Epithelial cell of esophagus (primary cell): ENCODE measurements at regions not wholly inside any gene's neighbourhood (a gene's known extent, or its start where the extent isn't known, plus 50 kb on each side); places are given as distances from the start of the nearest gene placed in this dataset.

Experiments
- DNase-seq: peaks from one replicate; pipeline ENCODE4 v3.0.0; 2010; ENCODE audit warnings: low read depth
- H3K4me3 ChIP-seq: 2 replicates; pipeline ENCODE4 v1.5.1; 2011; ENCODE audit warnings: mild to moderate bottlenecking, low read length, control low read depth
- TF ChIP-seq, protein P1 (sequence below): IDR thresholded peaks from 2 replicates; pipeline ENCODE4 v1.5.1; 2011; ENCODE audit warnings: low read depth, mild to moderate bottlenecking, low read length, control low read depth, inconsistent platforms; ENCODE audit not compliant: insufficient read depth; ENCODE audit errors: missing control alignments

DNA sequence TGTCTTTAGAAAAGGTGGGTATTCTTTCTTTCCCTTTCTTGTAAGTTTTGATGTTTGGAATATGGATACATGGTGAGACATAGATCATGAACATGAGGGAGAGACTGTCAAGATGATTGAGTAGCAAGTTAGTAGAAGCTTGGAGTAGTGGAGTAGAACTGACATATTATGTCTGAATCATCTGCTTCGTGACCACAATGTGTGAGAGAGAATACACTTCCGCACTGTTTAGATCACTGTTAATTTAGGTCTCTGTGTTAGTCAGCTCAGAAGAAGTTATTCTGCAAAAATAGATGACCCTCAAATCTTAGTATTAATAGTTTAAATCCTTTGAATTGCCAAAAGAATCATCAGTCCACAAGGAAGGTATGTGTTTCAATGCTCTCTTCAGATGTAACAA, 151.0 kb downstream of the OXSM start:
- H3K4me3 ChIP-seq, result no peak overlapping the region
- no peak for DNase-seq
- TF ChIP-seq, protein P1, sequence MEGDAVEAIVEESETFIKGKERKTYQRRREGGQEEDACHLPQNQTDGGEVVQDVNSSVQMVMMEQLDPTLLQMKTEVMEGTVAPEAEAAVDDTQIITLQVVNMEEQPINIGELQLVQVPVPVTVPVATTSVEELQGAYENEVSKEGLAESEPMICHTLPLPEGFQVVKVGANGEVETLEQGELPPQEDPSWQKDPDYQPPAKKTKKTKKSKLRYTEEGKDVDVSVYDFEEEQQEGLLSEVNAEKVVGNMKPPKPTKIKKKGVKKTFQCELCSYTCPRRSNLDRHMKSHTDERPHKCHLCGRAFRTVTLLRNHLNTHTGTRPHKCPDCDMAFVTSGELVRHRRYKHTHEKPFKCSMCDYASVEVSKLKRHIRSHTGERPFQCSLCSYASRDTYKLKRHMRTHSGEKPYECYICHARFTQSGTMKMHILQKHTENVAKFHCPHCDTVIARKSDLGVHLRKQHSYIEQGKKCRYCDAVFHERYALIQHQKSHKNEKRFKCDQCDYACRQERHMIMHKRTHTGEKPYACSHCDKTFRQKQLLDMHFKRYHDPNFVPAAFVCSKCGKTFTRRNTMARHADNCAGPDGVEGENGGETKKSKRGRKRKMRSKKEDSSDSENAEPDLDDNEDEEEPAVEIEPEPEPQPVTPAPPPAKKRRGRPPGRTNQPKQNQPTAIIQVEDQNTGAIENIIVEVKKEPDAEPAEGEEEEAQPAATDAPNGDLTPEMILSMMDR, result no peak

DNA sequence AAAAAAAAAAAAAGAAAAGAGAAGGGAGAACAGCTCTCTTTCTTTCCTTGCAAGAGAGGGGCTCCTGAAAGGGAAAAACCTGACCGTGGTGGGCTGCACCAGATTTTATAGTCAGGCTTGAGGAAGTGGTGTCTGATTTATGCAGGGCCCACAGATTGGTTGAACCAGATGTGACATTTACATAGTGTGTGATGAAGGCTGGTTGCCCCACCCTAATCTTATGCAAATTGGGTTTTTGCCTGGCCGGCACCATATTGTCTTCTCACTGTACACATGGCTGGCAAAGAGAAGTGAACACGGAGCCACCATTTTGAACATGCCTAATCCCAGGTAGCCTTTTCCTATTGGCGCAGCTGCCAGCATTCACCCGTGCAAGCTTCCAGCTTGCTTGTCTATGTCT, 154.4 kb downstream of the OXSM start:
- H3K4me3 ChIP-seq, result no peak overlapping the region
- DNase-seq, result no peak
- TF ChIP-seq, protein P1, result no peak

DNA sequence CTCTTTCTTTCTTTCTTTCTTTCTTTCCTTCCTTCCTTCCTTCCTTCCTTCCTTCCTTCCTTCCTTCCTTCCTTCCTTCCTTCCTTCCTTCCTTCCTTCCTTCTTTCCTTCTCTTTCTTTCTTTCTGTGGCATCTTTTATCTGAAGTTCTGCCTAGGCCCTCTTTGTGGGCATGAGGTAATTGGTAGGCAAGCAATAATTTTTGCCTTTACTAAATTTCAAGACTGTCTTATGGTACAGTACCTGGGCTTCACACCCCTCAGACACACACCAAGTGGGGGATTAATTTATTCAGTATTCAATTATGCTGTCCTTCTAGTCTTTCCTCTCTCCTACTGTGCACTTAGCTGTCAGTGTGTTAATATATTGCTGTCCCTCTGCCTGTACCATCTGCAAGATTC, 155.5 kb downstream of the OXSM start:
- no peak overlapping the region for H3K4me3 ChIP-seq
- DNase-seq, result no peak
- TF ChIP-seq, protein P1, result no peak

DNA sequence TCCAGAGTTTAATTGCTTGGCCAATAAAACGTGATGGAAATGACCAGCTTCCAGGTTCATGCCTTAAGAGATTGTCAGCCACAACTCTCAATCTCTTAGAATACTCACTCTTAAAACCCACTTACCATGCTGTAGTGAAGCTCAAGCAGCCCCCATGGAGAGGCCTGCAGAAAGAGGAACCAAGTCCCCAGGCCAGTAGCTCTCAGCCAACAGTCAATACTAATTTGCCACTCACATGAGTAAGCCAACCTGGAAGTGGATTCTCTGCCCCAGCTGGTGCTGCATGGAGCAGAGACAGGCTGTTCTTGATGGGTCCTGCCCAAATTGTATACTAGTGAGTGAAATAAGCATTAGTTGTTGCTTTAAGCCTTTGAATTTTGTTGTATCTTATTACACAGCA, 155.9 kb downstream of the OXSM start:
- DNase-seq, result no peak
- TF ChIP-seq, protein P1, result no peak
- H3K4me3 ChIP-seq, result no peak overlapping the region

DNA sequence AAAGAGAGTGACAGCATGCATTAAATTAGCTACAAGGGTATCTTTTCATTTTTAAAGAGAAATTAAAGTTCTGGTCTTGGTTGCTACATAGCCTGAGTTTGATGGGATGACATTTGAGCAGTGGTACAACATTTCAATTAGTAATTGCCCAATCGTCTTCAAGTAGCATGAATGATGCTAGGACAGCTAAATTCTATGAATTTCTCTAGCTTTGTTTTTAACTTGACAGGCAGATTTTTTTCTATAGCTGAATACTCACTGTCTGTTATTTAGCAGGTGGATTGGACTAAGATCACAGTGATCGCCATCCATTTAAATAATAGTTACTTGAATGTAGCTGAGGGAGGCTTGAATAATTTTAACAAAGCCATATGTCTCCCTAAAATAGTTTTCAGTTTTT, 162.2 kb downstream of the OXSM start:
- DNase-seq, result no peak
- no peak overlapping the region for H3K4me3 ChIP-seq
- TF ChIP-seq, protein P1, result no peak

DNA sequence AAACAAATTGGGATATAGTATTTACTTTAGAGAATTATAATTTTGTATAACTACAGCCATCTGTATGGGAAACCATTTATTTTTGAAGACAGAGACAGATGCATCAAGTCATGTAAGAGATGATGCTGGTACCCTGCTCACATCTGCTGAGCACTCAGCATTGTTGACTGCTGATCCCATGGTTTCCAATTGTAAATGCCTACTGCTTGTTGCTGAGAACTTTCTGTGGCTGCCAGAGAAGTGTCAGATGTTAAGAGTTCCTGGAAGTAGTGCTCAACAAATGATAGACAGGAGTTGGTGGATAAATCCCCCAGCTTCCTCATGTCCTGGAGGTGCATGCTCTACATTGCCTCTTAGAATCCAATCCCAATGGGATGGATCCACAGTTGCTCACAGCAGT, 167.1 kb downstream of the OXSM start:
- no peak overlapping the region for H3K4me3 ChIP-seq
- TF ChIP-seq, protein P1, result no peak

DNA sequence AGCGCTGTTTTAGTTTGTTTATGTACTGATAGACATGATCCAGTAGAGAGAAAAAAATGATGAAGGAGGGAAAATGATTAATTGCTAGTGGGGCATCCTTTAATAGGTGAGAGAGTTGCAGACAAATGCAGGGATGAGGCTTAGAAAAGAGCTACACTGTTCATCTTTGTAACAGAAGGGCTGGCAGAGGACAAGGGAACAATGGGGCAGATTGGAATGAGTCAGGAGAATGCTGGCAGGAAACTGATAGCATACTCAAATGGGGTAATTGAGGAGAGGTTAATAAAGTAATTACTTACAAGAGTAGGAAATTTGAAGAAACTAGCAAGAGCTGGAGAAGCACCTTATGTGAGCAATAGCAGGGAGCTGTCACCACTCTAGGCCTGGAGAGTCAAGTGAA, 170.9 kb downstream of the OXSM start:
- no peak overlapping the region for H3K4me3 ChIP-seq
- no peak for DNase-seq
- TF ChIP-seq, protein P1, result no peak

More for the DNA sequence above, 167.1 kb downstream of the OXSM start:
- no peak for DNase-seq
